Fibroblast of mammary gland (primary cell): ENCODE measurements at regions not wholly inside any gene's neighbourhood (a gene's known extent, or its start where the extent isn't known, plus 50 kb on each side); places are given as distances from the start of the nearest gene placed in this dataset.
"Not testable (repeated sequence)": the region's sequence is repeated elsewhere in the genome, so short reads cannot be mapped to it uniquely, and the experiment has no call there.

Experiments used
- DNase-seq: peaks from one replicate; pipeline ENCODE4 v3.0.0-alpha.2; 2010; ENCODE audit warnings: low read depth
- H3K4me3 ChIP-seq: 2 replicates; pipeline ENCODE4 v1.5.1; 2011; ENCODE audit warnings: low read depth, mild to moderate bottlenecking, low read length, moderate library complexity; ENCODE audit not compliant: control insufficient read depth
- TF ChIP-seq, protein P1 (sequence below): conservative IDR thresholded peaks from 2 replicates; pipeline ENCODE4 v1.5.1; 2011; ENCODE audit warnings: low read depth, low read length, inconsistent platforms; ENCODE audit not compliant: control insufficient read depth, insufficient read depth

DNA sequence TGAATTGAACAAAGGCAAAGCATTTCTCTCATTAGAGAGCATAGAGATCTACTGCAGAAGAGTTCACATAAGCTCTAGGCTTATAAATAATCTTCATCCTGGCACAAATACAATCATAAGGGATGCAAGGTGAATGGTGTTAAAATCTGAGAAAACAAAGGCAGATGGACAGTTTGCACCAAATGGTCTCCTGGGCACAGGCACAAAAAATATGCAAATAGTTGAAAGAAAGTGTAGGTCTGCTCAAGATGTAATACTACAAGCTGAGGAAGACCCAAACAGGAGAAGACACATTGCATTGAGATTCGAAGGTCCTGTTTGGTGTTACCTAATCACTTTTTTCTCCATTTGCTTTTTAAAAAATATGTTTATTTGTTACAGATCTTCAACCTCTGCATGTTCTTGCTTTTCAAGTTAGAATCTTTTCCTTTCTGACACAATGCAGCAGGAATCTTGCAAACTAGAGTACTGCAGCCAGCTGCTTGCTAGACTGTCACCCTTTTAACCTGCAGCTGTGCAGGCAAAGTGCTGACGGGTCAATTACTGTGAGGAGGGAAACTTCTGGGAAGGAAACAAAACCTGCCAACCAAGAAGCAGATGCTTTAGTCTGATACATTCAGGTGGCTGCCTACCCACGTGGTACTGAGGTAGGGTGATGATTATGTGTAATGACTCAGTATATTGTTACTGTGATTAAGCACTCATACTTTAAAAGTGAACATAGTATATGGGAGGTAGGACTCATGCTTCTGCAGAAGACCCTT, 1048.6 kb upstream of the SEMA6A start:
- DNase-seq = no peak
- H3K4me3 ChIP-seq = no peak overlapping the region
- TF ChIP-seq, protein P1, sequence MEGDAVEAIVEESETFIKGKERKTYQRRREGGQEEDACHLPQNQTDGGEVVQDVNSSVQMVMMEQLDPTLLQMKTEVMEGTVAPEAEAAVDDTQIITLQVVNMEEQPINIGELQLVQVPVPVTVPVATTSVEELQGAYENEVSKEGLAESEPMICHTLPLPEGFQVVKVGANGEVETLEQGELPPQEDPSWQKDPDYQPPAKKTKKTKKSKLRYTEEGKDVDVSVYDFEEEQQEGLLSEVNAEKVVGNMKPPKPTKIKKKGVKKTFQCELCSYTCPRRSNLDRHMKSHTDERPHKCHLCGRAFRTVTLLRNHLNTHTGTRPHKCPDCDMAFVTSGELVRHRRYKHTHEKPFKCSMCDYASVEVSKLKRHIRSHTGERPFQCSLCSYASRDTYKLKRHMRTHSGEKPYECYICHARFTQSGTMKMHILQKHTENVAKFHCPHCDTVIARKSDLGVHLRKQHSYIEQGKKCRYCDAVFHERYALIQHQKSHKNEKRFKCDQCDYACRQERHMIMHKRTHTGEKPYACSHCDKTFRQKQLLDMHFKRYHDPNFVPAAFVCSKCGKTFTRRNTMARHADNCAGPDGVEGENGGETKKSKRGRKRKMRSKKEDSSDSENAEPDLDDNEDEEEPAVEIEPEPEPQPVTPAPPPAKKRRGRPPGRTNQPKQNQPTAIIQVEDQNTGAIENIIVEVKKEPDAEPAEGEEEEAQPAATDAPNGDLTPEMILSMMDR = no peak

GRCh38 chr5:117621921-117622320, 1047.3 kb upstream of the SEMA6A start:
- DNase-seq = no peak
- no peak overlapping the region for H3K4me3 ChIP-seq
- TF ChIP-seq, protein P1 = no peak

GRCh38 chr5:117615226-117615625, 1040.6 kb upstream of the SEMA6A start:
- H3K4me3 ChIP-seq = no peak overlapping the region
- TF ChIP-seq, protein P1 = no peak
- DNase-seq = no peak

GRCh38 chr5:117614408-117614807, 1039.8 kb upstream of the SEMA6A start:
- no peak overlapping the region for H3K4me3 ChIP-seq
- no peak for DNase-seq
- TF ChIP-seq, protein P1 = no peak

DNA sequence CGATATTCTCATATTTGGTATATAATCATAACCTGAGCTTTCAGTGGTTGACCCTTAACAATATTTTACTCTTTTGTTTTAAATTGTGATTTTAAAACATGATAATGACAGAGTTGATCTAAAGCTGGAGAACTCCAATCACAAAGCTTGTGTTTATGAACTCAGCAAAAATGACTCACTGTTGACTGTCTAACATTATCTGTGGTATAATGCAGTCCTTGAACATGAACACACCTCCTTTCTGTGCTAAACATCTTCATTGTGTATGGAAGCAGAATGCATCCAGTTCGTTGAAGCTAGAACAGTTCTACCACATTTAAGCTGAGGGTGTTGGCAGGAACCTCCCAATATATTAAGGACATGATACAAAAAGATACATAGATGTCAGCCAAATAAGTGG, 1030.2 kb upstream of the SEMA6A start:
- DNase-seq = no peak
- TF ChIP-seq, protein P1 = no peak
- no peak overlapping the region for H3K4me3 ChIP-seq

GRCh38 chr5:117599811-117600210, 1025.2 kb upstream of the SEMA6A start:
- DNase-seq, H3K4me3 ChIP-seq: not testable (repeated sequence)

- DNase-seq = peak; percentile 2
- H3K4me3 ChIP-seq = no peak overlapping the region
- TF ChIP-seq, protein P1 = no peak
These were observed 1019.5 kb upstream of the SEMA6A start for GRCh38 chr5:117594166-117594565.
